Erythroblast (primary cell): ENCODE measurements at regions not wholly inside any gene's neighbourhood (a gene's known extent, or its start where the extent isn't known, plus 50 kb on each side); places are given as distances from the start of the nearest gene placed in this dataset.

Source experiments
- DNase-seq, 2 experiments: peaks; one replicate each; lab custom pipeline; 2025; lab: John Stamatoyannopoulos, UW
- GATA1 ChIP-seq: IDR thresholded peaks from 2 replicates; pipeline ENCODE4 v1.6.1; 2011; ENCODE audit warnings: low read depth, mild to moderate bottlenecking, control low read depth, low read length, moderate library complexity
- POLR2A ChIP-seq: IDR thresholded peaks from 2 replicates; pipeline ENCODE4 v1.6.1; 2011; ENCODE audit warnings: mild to moderate bottlenecking, low read length

GRCh38 chr4:14111730-14112181 is 484.2 kb upstream of the BOD1L1 start:
- TF ChIP-seq GATA1 (no peak), POLR2A (no peak)
- no peak for DNase-seq

DNA sequence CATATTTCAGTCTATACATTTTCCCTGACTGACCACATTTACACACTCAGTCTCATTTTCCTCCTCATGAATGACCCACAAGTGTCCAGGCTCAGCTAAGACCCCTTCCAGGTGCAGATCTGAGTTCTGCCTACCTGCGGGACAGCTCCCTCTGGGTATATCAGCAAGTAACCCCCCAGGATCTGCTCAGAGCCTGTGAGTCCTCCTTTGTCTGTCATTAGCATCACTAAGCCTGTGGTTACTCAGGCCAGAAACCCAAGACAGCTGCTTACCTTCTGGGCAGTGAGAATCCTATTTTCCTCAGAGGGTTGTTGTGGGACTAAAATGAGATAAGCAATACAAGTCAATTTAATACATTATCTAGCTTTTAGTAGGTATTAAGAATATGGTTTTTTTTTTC is 487.6 kb upstream of the BOD1L1 start:
- DNase-seq: no peak
- TF ChIP-seq POLR2A: no peak

DNA sequence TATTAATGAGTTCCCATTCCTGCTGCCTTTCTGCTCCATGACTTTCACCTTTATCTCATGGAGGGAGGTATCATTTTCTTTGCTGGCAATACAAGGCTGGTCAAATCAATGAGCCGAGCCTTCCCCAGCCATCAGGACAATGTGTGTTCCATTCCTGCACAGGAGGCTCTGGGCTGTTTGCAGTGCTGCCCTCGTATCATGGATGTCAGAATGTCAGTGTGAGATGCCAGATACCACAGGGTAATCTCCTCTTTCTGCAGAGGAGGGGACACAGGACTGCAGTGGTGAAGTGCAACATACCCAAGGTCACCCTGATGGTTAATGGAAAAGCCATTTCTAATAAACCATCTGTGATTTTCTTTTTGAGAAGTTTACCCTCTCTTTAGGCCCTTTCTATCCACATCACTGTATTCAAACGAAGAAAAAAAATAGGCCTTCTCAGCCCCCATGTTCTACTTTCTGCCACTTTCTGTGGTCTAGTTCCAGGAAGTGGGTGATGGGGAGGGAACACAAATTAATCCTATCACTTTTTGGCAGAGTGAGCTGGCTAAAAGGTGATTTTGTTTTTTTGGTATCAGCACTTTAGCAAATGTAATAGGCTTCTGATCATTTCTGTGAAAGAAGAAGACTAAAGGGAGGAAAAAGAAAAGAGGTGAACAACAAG is 490.2 kb upstream of the BOD1L1 start:
- no peak for DNase-seq
- TF ChIP-seq GATA1 (no peak), POLR2A (no peak)

GRCh38 chr4:14124816-14125215 is 497.3 kb upstream of the BOD1L1 start:
- no peak for DNase-seq
- TF ChIP-seq GATA1 (no peak), POLR2A (no peak)

DNA sequence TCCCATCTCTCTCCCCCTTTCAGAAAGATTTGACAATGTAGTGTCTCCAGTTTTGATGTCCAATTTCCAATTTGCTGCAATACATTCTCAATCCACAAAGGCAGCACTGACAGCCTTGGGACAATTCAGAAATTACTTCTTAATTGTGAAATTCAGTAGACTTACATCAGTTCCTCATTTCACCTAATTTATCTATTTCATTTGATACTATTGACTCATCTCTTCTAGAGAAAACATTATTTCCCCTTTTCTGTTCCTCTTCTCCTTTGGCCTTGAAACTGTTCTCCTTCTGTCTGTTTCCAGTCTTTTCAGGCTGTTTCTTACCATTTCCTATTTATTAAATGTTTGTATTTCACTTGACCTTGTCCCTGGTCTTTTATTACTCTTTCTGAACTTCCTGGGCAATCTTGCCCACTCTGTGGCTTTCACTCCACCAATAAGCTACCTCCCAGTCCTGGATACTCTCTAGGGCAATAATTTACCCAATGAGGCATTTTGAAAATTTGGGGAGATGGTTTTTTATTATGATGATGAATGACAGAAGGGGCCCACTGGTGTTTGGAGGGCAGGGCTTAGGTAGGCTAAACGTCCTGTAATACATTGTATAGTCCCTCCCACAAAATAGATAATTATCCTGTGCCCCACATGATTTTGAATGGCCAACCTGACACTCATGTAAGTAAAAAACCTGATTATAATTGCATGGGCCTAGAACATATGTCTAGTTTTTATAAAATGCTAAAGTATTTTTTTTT is 498.0 kb upstream of the BOD1L1 start:
- DNase-seq: no peak
- TF ChIP-seq GATA1: no peak
- no peak for TF ChIP-seq POLR2A

DNA sequence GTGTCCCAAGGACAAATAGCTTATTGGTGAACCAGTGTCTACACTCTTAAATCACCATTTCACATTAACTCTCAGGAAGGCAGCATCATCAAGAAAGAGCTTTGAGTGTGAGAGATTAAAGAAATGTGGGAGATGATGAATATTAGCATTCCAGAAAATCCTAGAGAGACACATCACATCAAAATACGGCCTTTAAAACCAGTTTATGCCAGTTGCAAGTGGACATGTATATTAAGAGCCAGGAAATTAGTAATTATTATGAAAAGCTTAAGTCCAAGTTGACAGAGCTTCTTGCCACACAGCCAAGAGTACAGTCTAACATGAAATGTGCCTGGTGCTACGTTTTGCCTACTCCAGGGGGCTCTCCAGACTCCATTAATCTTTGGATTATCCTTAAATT is 503.0 kb upstream of the BOD1L1 start:
- no peak for TF ChIP-seq GATA1
- no peak for TF ChIP-seq POLR2A

DNA sequence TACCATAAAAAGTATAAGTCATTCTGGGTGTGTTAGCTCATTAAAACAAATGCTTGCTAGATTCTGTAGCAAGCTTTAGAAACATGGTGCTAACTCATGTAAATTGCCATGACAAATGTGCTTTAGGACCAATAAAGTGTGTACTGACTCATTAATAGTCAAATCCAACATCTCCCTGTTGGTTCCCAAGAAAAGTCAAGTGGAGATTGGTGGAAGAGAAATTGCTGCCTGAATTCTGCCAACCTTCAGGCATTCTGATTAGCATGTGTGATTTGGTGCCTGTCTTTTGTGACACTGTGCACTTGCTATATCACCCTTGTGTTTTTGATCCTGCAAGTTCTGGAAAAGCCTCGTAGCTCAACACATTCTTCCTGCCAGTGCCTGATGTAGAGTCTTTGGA is 503.8 kb upstream of the BOD1L1 start:
- TF ChIP-seq POLR2A (no peak), GATA1 (no peak)

More for the DNA sequence above, 503.0 kb upstream of the BOD1L1 start:
- DNase-seq: no peak

GRCh38 chr4:14132301-14132700 is 504.8 kb upstream of the BOD1L1 start:
- TF ChIP-seq GATA1: no peak
- DNase-seq: no peak

More for the DNA sequence above, 503.8 kb upstream of the BOD1L1 start:
- no peak for DNase-seq

GRCh38 chr4:14138106-14138505 is 510.6 kb upstream of the BOD1L1 start:
- no peak for DNase-seq
- TF ChIP-seq GATA1 (no peak), POLR2A (no peak)

DNA sequence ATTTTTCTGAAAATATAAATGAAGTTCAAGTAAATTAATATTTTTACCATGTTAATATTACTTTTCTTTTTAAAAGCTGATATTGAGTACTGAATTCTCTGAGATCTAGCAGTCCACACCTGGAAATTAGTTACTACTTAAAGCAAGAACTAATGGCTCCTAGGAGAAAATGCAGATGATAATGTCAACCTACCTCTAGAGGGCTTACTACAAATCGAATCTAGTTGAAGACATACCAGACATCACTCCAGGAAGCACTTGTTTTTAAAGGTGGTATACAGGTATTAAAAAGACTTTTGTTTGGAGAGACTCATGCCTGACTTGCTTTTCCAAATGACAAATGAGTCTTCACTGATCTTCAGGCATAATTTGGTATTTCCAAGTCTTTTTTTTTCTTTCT is 516.4 kb upstream of the BOD1L1 start:
- no peak for DNase-seq
- TF ChIP-seq GATA1: no peak
- TF ChIP-seq POLR2A: no peak

GRCh38 chr4:14149176-14150053 is 521.9 kb upstream of the BOD1L1 start:
- no peak for DNase-seq
- TF ChIP-seq POLR2A (no peak), GATA1 (no peak)

DNA sequence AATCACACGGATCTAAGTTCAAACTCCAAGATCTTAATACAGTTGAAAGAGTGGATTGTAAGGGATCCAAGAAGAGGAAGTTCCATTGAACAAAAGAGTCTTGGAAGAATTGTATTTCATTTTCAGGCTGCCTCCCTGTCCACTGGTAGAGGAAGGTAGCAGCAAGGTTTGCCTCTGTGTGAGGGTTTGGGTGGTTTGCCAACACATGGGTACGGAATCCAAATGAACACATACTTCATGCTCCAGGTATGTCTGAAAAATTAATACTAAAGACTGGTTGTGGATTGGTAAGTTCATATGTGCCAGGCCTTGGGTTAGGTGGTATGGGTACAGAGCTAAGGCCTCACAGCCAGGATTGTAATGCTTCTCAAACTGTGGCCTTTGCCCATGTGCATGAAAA is 523.6 kb upstream of the BOD1L1 start:
- TF ChIP-seq GATA1 (no peak), POLR2A (no peak)
- DNase-seq: no peak

- TF ChIP-seq GATA1 (no peak), POLR2A (no peak)
- no peak for DNase-seq
Observed at GRCh38 chr4:14152834-14153519, 525.5 kb upstream of the BOD1L1 start.
